ENCODE measurements at regions not wholly inside any gene's neighbourhood (a gene's known extent, or its start where the extent isn't known, plus 50 kb on each side); places are given as distances from the start of the nearest gene placed in this dataset.

DNA sequence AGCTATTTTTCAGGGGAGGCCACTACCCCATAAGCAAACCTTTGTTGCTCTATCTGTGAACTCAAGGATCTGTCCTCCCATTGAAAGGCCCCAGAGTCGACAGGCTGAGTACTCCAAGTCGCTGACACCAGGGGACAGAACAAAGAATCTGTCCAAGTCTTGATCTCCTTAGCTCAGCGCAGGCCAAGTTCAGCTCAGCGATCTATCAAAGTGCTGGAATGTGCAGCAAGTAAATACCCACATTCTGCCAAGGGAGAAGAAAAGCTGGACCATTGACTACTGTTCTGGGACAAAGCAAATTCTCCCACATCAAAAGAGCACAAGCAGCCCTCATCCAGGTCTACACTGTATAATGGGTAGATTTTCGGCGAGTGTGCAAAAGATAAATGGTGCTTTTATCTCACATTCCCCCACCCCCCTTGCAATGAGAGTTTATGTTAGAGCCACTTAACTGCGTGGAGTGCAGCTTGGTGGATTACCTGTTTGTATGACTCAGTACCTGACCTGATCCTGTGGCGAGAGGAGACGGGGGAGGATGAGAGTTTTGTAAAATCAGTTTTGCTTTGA lies 391.7 kb upstream of the SGCG start:
- TF ChIP-seq, protein P1, sequence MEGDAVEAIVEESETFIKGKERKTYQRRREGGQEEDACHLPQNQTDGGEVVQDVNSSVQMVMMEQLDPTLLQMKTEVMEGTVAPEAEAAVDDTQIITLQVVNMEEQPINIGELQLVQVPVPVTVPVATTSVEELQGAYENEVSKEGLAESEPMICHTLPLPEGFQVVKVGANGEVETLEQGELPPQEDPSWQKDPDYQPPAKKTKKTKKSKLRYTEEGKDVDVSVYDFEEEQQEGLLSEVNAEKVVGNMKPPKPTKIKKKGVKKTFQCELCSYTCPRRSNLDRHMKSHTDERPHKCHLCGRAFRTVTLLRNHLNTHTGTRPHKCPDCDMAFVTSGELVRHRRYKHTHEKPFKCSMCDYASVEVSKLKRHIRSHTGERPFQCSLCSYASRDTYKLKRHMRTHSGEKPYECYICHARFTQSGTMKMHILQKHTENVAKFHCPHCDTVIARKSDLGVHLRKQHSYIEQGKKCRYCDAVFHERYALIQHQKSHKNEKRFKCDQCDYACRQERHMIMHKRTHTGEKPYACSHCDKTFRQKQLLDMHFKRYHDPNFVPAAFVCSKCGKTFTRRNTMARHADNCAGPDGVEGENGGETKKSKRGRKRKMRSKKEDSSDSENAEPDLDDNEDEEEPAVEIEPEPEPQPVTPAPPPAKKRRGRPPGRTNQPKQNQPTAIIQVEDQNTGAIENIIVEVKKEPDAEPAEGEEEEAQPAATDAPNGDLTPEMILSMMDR (conservative IDR thresholded peaks at IDR 0.05), result no peak
- TF ChIP-seq EZH2 (IDR thresholded peaks at IDR 0.05; ENCODE audit: low read depth), result no peak
